Effector CD8-positive, alpha-beta T cell (primary cell): ENCODE measurements at regions not wholly inside any gene's neighbourhood (a gene's known extent, or its start where the extent isn't known, plus 50 kb on each side); places are given as distances from the start of the nearest gene placed in this dataset.

Source experiments
- DNase-seq: peaks from one replicate; lab custom pipeline; 2025; lab: John Stamatoyannopoulos, UW

DNA sequence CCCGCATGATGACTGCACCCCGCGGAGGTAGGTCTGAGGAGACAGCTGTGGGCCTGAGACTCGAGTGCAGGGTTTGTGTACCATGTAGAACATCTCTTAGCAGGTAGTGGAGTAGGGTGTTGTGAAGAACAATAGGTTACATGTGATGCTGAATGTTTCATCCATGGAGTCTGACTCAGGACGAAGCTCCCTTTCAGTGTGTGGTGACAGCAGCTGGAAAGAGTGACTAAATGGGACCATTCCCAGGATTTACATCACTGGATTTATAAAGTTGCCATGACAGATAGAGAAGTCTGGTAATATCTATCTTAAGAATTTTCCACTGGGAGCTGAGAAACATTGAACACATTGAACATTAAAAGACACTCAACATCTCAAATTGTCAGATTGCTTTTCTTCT lies 259.6 kb upstream of the RGS6 start:
- no peak for DNase-seq

DNA sequence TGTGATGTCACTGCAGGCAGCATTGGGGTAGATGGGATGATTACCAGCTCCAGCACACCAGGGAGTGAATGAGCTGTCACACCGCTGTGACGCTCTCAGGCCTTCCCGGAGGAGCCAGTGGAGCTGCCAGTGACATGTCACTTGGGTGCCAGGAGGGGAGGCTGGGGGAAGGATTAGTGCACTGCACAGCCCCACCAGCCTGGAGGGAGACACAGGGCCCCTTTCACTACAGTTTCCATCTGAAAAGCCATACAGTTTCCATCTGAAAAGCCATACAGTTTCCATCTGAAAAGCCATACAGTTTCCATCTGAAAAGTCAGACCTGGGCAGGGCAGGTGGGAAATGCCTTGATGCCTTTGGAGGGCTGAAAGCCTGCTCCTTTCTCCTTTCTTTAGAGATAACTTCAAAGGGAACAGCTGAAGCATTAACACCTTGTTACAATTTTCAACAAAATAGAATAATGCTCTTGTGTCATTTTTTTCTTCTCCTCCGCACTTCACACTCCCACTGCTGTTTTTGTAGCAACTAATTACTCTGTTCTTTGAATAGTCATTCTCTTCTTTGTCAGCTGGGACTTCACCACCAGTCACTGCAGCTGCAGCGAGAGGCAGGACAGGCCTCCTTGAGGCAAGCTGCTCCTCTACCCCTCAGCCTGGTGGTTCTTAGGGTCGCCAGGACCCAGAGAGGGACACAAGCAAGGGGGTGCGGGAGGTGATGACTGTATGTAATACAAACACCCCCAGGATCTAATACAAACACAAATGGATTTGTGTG lies 256.9 kb upstream of the RGS6 start:
- DNase-seq = no peak

DNA sequence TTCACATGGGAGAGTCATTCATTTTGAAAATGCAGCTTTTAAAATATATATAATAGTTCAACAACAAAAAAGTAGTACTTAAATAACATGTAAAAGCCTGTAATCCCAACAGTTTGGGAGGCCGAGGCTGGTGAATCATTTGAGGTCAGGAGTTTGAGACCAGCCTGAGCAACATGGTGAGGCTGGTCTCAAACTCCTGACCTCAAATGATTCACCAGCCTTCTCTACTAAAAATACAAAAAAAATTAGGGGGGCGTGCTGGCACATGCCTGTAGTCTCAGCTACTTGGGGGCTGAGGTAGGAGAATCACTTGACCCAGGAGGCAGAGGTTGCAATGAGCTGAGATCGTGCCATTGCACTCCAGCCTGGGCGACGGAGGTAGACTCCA lies 256.3 kb upstream of the RGS6 start:
- DNase-seq = no peak

DNA sequence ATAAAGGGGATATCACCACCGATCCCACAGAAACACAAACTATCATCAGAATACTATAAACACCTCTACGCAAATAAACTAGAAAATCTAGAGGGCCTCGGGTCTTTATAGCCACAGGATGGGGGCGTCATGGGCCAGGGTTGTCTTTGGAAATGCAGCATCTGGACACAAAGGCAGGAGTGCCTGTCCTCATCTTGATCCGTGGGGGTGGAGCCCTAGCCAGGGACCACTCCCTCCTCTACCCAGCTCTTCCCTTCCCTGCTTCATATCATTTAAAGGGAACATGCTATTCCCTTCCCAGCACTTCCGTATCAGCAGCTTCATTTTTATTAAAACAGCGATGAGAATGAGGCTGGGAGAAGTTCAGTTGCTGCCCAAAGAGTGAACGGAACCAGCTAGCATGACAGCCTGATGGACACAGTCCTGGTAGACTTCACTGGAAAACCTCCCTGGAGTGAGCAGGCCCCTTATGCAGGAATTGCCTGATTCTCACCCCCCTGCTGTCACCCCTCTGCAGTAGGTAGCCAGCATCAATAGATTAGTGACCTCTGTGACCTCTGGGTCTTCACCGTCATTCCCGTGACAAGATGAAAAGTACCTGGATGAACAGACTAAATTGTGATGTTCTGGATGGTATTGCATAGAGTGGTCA lies 251.4 kb upstream of the RGS6 start:
- no peak for DNase-seq

DNA sequence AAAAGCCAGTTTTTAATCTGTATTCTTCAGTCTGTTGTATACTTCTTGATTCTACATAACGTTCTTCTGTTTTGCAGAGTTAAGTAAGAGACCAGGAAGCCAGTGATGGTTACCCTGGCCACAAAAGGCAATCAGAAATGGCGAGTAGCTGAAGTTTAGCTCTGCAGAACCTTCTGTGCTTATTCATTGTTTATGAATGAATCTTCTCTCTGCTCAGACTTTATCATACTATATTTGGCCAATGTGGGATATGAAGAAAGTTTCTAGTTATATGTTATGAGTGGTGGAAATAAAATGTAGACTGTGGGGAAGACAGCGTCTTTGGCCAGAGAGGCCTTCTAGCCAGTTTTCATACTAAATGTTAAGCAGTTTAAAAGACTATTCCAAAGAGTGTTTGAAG lies 249.9 kb upstream of the RGS6 start:
- no peak for DNase-seq

DNA sequence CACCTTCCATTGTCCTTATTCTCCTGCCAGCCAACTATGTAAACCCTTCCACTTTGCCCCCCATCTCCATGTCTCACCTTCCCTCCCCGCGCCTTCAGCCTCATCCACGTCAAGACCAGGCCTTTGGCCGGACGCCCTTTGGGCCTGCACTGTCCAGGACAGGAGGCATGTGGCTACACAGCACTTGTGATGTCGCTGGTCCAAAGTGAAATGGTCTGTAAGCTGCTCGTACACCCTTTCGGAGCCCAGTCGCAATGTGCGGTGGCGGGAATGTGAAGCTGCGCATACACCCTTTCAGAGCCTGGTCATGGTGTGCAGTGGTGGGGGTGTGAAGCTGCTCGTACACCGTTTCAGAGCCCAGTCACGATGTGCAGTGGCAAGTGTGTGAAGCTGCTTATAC lies 247.9 kb upstream of the RGS6 start:
- no peak for DNase-seq

DNA sequence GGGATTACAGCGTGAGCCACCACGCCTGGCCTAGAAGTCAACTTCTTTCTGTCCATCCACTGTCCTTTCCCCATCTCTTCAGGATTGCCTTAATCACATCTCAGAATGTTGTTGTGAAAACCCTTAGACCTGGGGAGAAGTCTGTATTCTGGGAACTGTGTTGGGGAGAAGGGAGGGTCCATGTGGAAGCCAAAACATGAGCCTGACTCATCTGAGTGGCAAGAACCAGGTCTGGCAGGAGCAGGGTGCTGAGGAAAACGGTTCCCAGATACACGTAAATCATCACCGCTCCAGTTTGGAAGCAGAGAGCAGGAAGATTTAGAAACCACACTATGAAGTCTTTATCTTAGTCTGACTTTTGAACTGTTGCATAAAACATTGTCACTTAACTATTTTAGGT lies 245.6 kb upstream of the RGS6 start:
- no peak for DNase-seq

DNA sequence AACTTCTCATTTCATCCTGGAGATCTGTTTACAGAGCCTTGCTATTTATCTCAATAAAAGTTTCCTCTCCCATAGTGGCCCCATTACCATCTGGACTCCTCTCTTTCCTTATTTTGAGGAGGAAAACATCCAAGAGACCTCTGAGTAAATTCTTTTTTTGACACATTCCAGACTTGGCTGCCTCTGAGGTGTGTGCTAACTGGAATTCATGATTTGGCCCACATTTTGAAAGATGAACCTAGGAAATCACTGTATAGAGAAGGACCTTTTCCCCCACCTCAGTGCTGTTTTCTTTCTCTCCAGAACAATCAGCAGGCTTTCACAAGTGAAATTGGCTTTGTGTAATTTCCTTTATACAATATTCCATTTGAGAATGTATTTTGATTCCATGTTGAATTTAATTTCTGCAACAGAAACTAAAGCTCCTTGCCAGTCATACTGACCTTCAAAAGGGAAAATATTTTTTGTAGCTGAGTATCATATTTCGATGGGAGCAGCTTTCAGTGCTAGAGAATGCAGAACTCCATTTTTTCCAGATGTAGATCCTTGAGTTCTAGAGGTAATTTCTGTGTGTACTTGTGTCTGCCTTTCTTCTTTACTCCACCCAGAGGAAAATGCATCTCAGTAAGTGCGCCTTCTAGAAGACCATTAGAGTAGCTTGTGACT lies 244.9 kb upstream of the RGS6 start:
- DNase-seq = no peak

DNA sequence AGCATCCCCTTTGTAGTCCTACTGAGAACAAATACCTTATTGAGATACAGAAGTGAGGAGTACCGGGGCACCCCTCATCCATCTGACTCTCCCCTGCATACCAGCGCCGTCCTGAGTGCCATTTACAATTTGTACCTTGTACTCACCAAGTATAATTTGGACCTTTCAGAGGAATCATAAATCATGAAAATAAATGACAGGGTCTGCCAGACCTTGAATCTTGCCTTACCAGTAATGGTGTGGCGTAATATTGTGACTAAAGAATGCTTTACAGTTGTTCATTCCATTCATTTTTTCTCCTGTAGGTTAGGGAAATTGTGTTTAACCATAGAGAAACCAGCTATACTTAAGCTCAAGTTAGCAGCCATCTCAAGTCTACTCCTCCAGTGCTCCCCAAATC lies 243.7 kb upstream of the RGS6 start:
- DNase-seq = no peak

DNA sequence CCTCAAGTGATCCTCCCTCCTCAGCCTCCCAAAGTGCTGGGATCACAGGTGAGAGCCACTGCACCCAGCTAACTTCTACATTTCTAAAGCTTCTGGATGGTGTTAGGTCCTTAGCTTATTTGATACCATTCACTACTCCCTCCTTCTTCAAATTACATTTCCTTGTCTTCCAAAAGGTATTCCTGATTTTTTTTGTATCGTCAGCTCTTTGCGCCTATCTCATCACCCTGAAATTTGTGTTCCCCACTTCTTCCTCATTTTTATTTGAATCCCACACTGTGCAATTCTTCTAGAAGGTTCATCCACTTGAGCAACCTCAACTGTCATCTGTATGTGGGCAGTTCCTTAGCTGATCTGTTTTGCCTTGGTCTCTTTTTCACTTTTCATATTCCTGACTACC lies 241.8 kb upstream of the RGS6 start:
- no peak for DNase-seq

DNA sequence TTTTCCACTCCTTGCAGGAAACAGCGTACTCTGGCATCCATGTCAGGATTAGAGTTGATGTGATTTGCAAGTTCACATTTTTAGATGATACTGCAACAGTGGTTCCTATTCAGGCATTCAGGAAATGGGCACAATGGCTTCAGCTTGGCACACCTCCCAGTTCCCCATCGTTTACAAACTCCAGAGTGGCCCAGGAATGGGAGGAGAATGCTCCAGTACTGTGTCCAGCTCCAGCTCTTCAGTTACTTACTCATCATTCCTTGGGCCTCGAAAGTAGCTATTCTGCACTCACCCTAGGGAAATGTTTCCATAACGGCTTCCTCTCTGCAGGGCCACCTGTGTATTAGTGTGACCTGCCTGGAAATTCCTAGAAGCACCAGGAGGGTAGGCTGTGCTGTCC lies 239.7 kb upstream of the RGS6 start:
- DNase-seq = no peak

DNA sequence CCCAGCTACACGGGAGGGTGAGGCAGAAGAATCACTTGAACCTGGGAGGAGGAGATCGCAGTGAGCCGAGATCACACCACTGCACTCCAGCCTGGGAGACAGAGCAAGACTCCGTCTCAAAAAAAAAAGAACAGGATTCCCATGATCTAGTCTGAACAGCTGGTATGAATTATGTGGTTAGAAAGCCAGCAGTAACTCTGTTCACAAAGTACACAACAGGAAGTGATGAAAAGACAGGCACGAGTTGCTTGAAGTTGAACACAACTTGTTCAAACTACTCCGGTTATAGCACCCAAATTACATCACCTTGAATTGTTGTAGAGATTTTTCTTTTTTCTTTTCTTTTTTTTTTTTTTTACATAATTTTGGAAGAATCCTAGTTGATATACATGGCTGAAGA lies 238.8 kb upstream of the RGS6 start:
- DNase-seq = no peak

DNA sequence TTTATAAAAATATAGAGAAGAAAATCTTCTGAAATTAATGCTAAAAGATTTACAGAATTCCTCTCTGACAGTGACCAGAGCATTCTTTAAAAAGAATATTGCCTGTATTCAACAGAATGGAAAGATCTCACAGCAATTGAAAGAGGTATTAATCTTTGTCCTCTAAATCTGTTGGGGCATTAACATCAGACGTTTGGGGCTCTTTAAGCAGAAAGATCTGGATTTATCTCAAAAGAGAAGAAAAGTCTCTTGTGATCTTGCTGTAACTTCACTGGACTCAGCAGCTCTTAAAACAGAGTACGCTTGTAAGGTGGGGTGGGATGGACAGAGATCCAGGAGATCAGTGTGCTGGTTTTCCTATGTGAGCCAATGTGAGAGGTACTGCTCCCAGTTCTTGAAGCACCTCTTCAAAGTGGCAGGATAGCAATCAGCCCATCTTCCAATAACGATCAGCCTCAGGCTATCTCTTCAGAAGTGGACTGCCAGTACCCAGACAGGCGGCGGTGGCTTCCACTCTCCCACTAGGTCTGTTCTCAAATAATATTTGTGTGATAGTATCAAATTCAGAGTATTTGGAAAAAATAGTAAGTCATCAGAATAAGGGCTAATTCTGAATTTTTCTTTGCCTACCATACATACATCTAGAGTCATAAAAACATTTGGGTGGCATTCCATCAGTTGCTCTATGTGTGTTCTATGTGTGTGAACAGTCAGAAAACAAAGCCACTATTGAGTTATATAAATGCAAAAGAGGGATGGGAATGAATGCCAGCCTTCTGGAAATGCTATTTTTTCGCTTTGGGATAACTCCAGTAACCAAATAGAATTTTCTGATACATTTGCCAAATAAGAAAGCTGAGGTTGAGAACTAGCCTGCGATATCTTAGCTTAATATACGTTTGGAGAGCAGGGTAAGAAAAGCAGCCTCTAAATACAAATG lies 237.4 kb upstream of the RGS6 start:
- no peak for DNase-seq

DNA sequence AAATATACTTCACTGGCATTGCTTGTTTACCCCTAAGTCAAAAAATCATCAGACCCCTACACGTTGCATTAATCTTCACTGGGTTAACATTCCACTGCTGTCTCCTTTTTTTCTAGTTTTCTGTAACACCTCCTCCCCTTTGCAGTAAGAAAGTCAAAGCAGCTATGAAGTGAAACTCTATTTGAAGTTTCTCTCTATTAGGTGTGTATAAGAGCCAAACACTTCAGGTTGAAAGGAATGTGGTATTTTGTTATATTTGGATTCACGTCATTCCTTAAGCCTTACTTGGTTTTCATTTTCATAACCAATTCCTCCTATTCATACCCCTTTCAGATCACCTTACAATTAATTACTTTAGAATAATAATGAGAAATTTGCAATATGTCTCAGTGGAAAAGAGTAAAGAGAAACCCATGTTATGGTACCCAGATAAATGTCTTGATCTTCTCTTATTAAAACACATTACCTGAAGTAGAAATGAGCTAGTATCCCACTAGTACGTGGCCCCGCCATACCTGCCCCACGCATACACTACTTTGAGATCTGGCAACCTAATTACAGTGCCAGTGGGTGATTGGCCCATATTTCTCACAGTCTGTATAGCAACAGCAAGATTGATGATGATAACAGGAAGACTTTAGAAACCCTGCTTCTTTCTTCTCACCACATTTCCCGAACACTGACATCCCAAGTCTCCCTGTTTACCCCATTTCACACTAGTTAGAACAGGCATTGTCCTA lies 236.4 kb upstream of the RGS6 start:
- DNase-seq = no peak

DNA sequence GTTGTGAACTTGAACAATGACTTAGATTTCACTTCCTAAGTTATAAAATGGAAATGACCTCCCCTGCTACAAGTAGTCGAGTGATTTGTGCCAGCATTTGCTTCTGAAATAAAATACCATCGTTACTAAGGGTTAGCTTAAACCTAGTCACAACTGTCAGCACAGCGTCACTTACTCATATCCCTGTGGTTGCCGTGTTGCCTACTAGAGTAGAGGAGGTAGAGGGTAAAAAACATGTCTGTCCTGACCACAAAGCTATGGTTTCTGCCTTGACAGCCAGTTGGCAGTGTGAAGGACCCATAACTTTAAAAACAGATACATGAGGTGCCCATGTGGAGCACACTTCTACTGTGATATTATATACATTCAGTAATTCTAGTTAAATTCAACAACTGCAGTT lies 234.2 kb upstream of the RGS6 start:
- DNase-seq = no peak

DNA sequence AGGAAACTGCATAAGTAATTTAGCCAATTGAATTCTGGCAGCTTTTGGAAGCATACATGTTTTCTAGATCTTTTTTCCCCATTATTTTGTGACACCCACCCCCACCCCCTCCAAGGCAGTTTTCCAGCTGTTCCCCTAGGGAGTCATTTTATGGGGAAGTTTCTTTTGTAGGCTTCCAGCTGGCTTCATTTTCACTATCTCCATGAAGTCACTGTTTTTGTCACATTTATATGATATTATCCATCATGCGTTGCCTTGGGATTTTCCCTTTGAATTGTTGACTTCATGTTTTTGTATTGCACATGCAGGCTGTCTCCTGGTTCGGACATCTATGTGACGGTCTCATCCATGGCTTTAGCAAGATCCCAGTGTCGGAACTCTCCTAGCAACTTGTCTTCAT lies 233.6 kb upstream of the RGS6 start:
- no peak for DNase-seq

DNA sequence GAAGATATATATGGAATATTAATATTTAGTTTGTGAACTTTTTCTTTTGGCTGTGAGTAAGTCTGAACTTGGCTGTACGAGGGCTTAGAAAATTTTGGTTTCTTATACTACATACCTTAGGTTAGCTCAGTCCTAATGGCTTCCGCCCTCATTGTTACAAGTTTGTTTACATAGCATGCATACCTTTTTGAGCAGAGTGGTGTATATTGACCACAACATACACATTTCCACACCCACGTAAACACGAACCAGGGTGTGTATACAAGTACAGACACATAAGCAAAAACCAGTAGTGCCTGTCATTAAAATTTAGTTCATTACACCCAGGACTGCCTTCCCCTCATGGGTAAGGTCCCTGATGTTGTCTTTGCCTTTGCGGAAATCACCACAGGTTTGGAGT lies 230.2 kb upstream of the RGS6 start:
- DNase-seq = no peak

DNA sequence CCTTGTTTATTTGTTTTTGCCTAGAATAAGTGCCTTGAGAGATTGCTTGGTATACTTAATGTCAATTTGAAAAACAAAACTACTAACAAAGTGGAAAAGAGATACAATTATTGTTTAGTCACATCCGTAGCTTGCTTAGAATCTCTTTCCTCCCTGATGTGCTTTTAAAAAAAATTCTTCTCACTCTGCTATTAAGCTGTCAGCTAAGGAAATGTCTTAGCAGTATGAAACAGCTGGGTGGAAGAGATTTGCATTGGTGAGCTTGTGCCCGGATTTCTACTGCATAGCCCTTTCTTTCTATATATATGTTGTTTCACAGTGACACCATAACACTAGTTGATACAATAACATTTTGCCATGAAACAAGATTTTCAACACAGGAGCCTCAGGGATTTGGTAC lies 229.4 kb upstream of the RGS6 start:
- DNase-seq = no peak

DNA sequence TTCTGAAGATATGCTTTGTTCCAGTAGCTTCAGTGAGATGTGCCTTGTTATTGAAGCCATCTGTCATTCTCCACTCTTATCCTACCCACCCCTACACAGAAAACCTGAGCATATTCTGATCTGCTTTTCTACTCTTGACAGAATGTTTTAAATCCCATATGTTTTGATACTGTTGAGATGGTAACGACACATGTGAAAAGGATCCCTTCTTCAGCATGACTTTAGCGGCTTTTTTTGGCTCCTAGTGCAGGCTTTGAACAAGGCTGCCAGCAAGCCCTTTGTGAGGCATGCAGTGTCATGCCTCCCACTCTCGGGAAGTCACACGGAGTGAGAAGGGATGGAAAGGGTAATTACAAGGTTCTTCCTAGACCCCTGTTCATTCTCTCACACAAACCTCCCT lies 228.8 kb upstream of the RGS6 start:
- DNase-seq = no peak

DNA sequence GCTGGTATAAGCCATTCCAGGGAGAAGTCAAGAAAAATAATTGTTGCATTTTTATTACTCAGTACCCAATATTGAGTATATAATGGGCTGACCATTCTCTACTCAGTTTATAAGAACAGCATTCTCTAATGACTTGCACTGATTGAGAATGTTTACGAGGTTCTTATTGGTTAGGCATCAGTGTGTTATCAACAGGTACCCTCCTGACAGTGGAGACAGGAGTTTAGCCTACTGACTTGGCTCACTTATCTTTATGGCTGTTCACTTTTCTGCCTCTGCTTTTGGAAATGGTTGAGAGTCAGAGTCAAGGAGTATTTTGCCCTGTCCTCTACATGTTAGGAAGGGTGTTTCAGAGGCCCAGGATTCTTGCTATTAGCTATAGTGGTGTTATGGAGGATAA lies 228.0 kb upstream of the RGS6 start:
- DNase-seq = no peak

DNA sequence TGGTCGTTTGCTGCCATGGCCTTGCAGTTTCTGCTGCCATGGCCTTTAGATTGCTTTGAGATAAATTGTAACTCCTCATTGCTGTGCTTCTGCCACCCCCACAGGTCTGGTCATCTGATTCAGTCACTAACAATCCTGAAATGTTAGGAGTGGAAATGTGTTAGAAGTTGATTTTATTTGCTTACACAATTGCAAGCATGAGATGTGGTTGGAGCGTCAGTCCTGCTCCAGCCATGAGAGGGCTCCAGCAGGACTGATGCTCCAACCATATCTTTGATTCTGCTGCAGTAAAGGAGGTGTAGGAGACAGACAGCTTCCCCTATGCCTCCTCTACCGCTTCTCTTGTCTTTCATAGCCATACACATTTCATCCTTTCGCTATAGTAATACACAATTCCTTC lies 226.8 kb upstream of the RGS6 start:
- DNase-seq = no peak

DNA sequence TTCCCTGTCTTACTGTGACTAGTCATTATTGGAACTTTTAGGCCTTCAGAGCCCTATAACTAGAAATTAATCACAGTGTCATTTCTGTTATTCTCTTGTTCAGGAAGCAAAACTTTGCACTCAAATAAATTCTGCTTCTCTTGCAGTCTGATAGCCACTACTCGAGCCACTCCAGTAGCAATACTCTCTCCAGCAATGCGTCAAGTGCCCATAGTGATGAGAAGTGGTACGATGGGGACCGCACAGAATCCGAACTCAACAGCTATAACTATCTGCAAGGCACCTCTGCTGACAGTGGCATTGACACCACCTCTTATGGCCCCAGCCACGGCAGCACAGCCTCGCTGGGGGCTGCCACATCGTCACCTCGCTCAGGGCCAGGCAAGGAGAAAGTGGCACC lies 223.2 kb upstream of the RGS6 start:
- DNase-seq = no peak
